ENCODE measurements at regions not wholly inside any gene's neighbourhood (a gene's known extent, or its start where the extent isn't known, plus 50 kb on each side); places are given as distances from the start of the nearest gene placed in this dataset.

DNA sequence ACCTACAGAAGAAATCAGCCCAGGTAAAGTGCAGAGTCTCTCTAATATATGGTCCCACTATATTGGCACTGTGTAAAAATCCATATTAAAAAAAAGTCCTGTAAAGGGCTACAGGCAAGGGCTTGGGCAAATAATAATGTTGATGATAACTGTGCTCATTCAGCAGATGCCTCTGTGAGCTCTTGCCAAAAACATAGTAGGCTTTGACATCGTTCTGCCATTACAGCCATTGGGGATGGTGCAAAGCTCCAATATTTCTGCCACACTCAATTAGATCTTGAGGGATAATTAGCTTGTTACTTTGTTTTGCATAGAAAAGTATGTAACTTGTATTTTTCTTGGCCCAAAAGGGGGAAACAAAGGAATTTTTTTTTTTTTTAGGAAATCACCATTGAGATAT, 645.5 kb upstream of the FAM241A start:
- Histone ChIP-seq H3K27me3 (ENCODE audit: insufficient read depth, low read depth) (no peaks in the 10 kb centered on the region), H3K4me2 (no peak overlapping the region), H3K27ac (no peak overlapping the region), H3K4me1 (ENCODE audit: low read depth, poor library complexity, severe bottlenecking) (peaks cover 14% of the 10 kb centered on the region), H2AFZ (ENCODE audit: low read depth) (no peak overlapping the region), H3K36me3 (ENCODE audit: insufficient read depth) (no peaks in the 10 kb centered on the region), H3K4me3 (IDR thresholded peaks at IDR 0.05; ENCODE audit: insufficient read depth, low read depth, low read length) (no peak overlapping the region), H4K20me1 (ENCODE audit: insufficient read depth) (no peaks in the 10 kb centered on the region), H3K9ac (no peak overlapping the region), H3K79me2 (ENCODE audit: insufficient read depth, low read depth) (no peaks in the 10 kb centered on the region)
- TF ChIP-seq, protein P1, sequence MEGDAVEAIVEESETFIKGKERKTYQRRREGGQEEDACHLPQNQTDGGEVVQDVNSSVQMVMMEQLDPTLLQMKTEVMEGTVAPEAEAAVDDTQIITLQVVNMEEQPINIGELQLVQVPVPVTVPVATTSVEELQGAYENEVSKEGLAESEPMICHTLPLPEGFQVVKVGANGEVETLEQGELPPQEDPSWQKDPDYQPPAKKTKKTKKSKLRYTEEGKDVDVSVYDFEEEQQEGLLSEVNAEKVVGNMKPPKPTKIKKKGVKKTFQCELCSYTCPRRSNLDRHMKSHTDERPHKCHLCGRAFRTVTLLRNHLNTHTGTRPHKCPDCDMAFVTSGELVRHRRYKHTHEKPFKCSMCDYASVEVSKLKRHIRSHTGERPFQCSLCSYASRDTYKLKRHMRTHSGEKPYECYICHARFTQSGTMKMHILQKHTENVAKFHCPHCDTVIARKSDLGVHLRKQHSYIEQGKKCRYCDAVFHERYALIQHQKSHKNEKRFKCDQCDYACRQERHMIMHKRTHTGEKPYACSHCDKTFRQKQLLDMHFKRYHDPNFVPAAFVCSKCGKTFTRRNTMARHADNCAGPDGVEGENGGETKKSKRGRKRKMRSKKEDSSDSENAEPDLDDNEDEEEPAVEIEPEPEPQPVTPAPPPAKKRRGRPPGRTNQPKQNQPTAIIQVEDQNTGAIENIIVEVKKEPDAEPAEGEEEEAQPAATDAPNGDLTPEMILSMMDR (conservative IDR thresholded peaks at IDR 0.05; ENCODE audit: low read depth, low read length) = no peak

DNA sequence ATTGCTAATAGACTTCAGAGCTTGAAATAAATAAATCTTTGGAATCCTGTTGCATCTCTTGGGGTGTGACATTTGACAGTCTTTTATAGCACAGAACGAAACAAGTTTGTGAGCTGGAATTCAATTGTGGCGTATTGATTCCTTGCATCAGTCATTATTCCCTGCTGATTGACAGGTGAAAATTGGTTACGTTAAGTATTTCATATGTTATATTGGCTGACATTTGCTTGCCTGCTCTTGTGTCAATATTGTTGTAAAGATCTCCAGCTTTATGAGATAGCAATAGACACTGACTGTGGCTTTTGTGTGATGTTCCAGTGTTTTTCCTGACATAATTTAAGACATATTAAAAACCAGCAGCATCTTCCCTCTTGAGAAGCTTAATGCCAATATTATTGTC, 644.4 kb upstream of the FAM241A start:
- peaks cover 14% of the 10 kb centered on the region for H3K4me1 ChIP-seq (ENCODE audit: low read depth, poor library complexity, severe bottlenecking)
- no peaks in the 10 kb centered on the region for H3K79me2 ChIP-seq (ENCODE audit: insufficient read depth, low read depth)
- H2AFZ ChIP-seq (ENCODE audit: low read depth) = no peak overlapping the region
- no peak overlapping the region for H3K4me2 ChIP-seq
- TF ChIP-seq, protein P1 (conservative IDR thresholded peaks at IDR 0.05; ENCODE audit: low read depth, low read length) = no peak
- H3K27ac ChIP-seq = no peak overlapping the region
- H3K36me3 ChIP-seq (ENCODE audit: insufficient read depth) = no peaks in the 10 kb centered on the region
- no peak overlapping the region for H3K9ac ChIP-seq
- no peaks in the 10 kb centered on the region for H3K27me3 ChIP-seq (ENCODE audit: insufficient read depth, low read depth)
- H3K4me3 ChIP-seq (IDR thresholded peaks at IDR 0.05; ENCODE audit: insufficient read depth, low read depth, low read length) = no peak overlapping the region
- H4K20me1 ChIP-seq (ENCODE audit: insufficient read depth) = no peaks in the 10 kb centered on the region

- Histone ChIP-seq H3K27me3 (ENCODE audit: insufficient read depth, low read depth) (no peaks in the 10 kb centered on the region), H3K4me3 (IDR thresholded peaks at IDR 0.05; ENCODE audit: insufficient read depth, low read depth, low read length) (no peak overlapping the region), H4K20me1 (ENCODE audit: insufficient read depth) (no peaks in the 10 kb centered on the region), H2AFZ (ENCODE audit: low read depth) (no peak overlapping the region), H3K27ac (no peak overlapping the region), H3K9ac (no peak overlapping the region), H3K79me2 (ENCODE audit: insufficient read depth, low read depth) (no peaks in the 10 kb centered on the region), H3K4me2 (no peak overlapping the region), H3K36me3 (ENCODE audit: insufficient read depth) (no peaks in the 10 kb centered on the region), H3K4me1 (ENCODE audit: low read depth, poor library complexity, severe bottlenecking) (peaks cover 14% of the 10 kb centered on the region)
- TF ChIP-seq, protein P1 (conservative IDR thresholded peaks at IDR 0.05; ENCODE audit: low read depth, low read length) = no peak
These were observed 643.3 kb upstream of the FAM241A start for GRCh38 chr4:111501946-111502345.

- Histone ChIP-seq H3K4me3 (IDR thresholded peaks at IDR 0.05; ENCODE audit: insufficient read depth, low read depth, low read length) (no peak overlapping the region), H3K9ac (no peak overlapping the region), H2AFZ (ENCODE audit: low read depth) (no peak overlapping the region), H4K20me1 (ENCODE audit: insufficient read depth) (no peaks in the 10 kb centered on the region), H3K4me2 (no peak overlapping the region), H3K4me1 (ENCODE audit: low read depth, poor library complexity, severe bottlenecking) (peaks cover 14% of the 10 kb centered on the region), H3K79me2 (ENCODE audit: insufficient read depth, low read depth) (no peaks in the 10 kb centered on the region), H3K27ac (no peak overlapping the region), H3K27me3 (ENCODE audit: insufficient read depth, low read depth) (no peaks in the 10 kb centered on the region), H3K36me3 (ENCODE audit: insufficient read depth) (no peaks in the 10 kb centered on the region)
- TF ChIP-seq, protein P1 (conservative IDR thresholded peaks at IDR 0.05; ENCODE audit: low read depth, low read length) = no peak
These were observed 642.6 kb upstream of the FAM241A start for GRCh38 chr4:111502626-111503025.
